GM19035 (cell line): ENCODE measurements at regions not wholly inside any gene's neighbourhood (a gene's known extent, or its start where the extent isn't known, plus 50 kb on each side); places are given as distances from the start of the nearest gene placed in this dataset.

ENCODE experiments used
- ATAC-seq: cut with Tn5 transposase; IDR thresholded peaks from one replicate; pipeline ENCODE4 v1.9.1; 2021; ENCODE audit not compliant: unreplicated experiment

DNA sequence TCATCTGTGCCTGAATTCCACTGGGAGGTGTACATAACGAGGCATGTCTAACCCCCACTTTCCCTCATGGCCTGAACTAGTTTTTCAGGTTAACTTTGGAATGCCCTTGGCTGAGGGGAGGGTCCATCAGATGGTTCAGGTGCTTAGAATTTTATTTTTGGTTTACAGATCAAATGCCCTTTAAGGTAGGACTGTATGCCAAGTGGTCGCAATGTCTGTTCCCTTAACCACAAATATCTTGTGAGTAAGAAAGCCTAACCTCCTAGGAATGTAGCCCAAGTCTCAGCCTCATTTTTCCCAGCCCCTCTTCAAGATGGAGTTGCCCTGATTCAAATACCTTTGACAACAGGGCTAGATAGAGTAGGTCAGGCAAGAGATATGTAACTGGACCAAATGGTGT lies 78.4 kb downstream of the RNASET2 start:
- no peak for ATAC-seq

DNA sequence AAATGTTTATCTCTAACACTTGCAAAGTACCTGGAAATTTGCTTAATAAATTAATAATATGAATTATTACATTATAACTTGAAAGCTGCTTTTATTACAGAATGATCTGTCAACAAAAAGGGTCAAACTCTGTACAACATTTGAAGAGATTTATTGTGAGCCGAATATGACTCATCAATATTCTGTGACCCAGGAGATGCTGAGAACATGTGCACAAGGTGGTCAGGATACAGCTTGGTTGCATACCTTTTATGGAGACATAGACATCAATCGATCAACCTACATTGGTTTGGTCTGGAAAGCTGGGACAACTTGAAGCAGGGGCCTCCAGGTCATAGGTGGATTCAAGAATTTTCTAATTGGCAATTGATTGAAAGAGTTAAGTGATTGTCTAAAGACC lies 79.0 kb downstream of the RNASET2 start:
- ATAC-seq: no peak

DNA sequence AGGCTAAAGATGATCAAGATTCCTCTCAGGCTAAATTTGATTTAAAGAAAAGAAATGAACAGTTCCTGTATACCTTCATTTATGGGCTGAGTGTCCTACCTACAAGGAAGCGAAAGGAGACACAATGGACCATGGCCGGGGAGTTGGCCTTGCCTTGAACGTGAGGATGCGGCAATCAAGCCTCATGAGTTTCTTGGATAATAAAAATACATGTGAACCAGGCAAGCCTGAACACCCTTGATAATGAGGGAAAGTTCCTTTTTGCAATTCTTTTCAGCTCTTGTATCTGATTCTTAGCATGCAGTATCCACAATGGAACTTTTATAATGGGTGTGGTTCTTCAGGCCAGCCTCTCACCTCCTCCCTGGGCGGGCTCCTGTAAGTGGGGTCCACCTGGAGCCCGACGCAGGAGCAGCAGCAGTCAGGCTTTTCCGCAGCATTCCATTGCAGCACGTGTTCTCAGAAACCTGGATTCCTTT lies 83.8 kb downstream of the RNASET2 start:
- ATAC-seq: no peak

DNA sequence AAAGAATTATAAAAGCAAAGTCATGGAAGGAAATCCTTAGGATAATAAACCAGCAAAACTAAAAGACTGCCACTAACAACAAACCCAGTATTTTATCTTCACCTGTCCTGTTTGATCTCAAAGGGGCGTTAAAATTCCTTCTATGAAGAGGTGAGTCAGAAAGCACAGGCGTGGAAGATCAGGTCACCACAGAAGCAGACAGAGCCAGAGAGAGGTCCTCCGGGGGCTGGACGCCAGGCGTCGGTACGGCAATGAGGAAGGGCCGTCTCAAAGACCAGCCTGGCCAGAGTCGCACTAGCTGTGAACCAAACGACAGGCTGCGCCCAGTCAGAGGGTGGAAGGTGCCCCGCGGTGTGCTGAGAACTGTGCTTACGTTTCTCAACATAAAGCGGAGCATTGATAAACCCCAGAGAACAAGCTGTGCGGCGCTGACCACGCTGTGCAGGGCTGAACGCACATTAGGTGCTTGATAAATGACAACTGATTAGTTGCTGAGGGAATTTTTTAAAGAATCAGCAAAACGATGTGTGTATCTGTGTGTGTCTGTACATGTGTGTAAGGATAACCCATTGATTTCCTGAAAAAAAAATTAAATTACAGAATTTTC lies 85.6 kb downstream of the RNASET2 start:
- ATAC-seq: no peak

DNA sequence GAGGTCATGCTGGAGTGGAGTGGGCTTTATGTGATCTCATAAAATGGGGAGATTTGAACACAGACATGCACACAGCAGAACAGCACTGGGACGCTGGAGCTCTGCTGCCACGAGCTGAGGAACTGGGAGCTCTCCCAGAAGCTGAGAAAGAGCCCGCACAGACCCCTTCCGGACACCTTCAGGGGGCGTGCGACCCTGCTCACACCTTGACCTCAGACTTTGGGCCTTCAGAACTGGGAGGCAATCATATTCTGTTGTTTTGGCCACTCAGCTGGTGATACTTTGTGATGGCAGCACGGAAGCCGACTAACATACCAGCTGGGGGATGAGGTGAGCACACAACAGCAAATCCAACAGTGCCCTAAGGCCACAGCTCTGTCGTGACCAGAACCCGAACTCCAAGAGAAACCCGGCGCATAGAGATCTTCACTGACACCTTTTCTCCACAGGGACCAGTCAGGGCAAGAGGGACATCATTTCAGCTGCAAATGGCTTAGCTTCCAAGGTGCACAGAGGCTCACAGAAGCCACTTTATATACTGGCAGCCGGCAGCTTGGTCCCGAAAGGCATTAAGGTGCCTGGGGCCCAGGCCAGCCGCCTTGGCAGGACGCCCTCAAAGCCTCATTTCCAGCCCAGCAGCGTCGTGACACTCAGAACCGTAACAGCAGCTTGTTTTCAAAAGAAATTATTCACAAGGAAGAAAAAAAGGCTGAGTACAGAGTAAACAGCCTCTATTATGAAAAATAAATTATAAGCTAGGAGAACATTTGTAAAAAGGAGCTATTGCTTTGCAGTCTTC lies 89.3 kb downstream of the RNASET2 start:
- no peak for ATAC-seq

DNA sequence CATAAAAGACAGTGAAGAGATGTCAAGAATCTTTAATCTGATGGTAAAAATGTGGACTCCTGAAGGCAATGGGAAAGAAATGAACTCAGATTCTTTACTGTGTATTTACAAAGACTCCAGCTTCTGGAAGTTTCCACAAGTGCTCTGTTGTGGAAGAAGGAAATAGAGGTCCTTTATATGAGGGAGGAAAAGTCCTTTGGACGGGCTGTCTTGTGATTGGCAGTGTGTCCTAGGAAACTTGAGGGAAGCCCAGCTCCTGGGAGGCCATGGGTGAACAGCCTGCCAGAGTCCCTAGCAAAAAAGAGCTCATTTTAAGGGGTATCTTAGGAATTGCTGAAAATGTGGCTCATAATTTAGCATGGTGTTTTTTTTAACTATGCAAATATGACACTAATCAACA lies 92.0 kb downstream of the RNASET2 start:
- no peak for ATAC-seq

DNA sequence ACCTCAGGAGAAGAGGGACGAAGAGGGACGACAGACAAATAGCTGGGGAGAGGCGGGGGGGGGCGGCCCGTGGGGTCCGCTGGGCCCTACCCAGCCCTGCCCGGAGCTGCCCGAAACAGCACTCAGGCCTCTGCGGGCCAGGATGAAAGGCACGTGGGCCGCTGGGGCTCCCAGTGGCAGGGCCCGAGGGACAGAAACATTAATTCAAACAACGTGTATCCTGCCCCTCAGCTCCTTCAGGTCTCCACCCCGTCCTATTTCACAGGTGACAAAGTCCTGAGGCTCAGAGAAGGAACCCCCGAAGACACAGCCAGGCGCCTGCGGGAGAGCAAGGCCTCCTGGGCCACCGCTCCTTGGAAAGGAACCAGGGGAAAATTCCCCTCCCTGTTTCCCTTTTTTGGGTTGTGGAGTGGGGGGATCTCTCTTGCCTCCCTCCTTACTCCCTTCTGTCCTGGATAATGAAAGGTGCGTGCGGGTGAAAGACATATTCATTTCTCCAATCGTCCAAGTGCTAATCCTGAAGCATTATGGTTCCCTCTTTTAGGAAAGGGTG lies 93.3 kb downstream of the RNASET2 start:
- ATAC-seq: no peak

DNA sequence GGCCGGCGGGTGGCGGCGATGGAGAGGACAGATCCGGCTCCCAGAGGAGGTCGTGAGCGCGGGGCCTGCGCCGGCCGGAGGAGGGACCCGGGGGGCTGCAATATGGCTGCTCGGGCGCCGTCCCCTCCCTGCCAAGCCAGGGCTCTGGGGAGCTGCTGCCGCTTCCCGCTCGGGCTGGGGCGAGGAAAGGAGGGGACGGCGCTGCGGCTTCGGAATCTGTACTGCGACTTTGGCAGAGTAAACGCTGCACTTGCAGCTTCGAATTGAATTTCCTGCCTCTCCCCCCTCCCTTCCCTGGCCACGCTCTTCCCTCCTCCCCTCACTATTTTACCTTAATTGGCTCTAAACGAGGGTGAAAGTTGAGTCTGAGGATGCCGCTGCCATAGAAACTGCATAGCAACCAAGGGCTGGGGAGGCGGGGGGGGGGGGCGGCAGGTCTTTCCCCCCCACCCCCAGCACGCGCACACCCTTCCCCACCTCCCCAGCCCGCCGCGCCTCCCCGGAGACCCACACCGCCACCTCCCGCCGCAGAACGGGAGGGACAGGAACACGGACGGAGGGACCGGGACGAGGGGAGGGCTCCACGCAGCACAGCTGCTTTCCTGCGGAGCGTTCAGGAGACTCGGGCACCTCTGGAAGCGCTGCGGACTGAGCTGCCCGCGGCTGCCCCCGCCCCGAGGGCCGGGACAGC lies 93.9 kb downstream of the RNASET2 start:
- ATAC-seq: no peak

DNA sequence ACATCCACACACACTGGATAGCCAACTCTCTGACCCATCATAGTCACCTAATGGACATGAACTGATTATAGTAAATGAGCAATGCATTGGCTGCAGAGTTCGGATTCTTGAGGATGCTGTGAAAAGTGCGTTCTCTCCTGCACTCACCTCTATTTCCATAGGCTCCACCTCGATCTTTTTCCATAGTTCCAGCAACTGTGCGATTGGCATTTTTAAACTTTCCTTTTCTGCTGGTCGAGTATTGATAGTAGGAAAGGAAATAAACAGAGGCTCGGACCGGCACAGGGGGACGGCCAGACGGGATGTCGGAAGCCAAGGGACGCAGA lies 94.4 kb downstream of the RNASET2 start:
- no peak for ATAC-seq

DNA sequence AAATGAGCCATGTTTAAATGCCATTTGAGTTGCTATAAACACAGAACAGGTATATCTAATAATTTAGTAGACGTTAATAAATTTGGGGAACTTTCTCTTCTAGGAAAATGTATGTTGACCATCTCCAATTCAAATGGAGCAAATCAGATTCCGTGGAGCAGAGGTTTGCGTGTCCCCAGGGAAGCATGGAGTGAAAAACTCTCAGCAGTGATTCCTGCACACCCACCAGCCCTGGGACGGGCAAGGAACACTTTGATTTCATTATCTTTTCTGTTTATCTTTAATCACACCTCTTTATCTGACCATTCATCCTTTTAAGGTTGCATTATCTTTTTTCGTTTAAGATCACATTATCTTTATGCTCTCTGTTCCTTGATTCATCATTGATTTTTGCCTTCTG lies 95.0 kb downstream of the RNASET2 start:
- no peak for ATAC-seq

DNA sequence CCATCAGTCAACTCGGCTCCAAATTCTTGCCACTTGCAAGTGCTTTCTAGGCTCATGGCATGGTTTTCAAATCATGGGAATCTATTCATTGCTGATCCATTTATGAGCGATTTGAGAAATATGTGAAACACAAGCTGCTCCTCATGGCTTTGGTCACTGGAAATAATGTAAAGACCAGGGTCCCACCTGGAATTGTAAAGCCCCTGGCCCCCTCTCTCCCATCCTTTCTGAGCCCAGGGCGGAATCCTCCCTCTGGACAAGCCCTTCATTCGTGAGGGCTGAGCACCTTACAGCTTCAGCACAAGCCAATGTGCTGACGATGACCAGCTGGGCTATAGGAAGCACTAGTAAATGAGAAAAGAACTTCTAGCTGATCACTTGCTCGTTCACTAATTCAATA lies 96.0 kb downstream of the RNASET2 start:
- no peak for ATAC-seq

DNA sequence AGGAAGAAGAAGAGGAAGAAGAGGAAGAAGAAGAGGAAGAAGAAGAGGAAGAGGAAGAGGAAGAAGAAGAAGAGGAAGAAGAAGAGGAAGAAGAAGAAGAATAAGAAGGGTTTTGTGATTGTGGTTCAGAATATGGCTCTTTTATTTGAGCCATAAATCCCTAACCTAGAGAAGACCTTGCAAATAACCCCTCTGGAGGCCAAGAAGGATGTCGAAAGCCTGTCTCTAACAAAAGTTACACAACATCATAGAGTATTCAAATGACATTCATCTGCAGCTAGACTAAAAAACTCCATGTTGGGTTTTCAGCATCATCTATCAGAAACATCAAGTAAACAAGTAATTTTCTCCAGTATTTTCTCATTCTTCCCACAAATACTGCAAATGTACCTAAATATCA lies 100.9 kb downstream of the RNASET2 start:
- no peak for ATAC-seq

DNA sequence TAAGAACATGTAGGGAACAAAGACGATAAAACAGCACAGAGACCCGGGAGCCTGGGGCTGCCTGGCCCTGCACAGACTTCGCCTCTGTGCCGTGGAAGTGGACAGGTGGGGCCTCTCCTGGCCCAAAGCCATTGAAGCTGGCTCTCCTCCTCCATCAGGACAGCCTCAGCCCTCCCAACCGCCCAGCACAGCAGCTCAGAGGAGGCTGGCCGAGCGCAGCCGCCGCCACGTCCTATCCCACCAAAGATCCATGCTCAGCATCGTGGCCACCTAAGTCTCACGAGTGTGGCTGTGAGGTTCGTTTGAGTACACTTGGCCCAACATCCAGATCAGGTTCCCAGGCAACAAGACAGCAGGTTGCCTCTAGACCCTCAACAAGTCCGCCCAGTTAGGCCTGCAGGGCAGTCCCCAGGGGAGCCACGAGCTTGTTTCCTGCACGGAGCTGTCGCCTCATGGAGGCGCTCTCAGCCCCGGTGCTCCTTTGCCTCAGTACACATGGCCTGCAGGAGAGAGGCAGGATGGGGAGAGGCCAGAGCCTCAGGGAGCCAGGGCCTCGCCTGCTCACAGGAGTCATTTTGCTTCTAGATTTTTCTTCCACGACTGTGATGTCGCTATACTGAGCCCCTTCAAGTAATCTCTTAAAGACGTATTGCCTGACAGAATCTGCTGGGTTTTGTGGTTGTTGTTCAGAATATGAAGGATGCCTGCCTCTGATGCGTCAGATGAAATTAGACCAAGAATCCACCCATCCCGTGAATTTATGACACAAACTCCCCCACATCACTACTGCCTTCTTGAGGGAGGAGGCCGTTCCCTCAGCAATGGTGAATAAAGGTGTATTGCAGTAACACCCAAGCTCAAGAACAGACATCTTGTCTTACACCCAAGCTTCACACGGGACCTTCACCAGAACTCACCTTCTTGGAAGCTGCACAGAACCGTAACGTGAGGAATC lies 102.7 kb downstream of the RNASET2 start:
- ATAC-seq: no peak

DNA sequence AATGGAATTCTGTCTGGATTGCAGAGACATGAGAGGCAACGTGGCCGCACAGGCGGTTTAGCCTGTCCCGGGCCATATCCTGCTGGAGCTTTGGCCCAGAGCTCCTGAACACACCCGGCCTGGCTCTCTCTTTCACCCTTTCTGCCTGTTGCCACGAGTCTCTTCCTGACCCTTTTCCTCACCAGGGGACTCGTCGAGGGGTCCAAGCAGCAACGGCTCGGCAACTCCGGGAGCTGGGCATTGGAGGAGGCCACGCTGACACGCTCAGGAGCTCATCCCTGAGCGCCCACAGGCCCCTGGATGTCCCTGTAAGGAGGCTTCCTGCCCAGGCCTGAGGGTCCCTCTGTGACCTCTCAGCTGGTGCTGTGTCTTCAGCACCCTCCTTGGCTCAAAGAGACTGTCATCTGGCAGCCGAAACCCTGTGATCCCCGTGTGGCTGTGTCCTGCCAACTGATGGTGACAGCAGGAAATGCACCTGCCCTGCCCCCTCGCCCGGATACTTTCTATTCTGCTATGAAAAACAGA lies 103.8 kb downstream of the RNASET2 start:
- ATAC-seq: no peak

DNA sequence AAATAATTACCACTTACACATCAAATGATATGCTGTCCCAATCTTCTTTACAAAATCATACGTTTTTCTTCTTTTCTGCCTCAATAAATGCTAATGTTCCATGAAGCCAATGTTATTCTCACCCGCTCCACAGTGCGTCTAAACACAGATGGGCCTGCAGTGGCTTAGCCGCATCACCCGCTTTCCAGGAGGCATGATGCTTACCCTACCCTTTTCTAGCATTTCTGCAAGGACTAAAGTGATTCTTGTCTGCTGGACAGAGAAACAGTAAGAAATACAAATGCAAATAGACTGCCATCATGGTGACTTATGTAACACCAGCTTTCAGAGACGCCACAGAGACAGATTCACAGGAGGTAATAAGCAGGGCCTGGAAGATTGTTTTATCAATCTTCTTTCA lies 104.4 kb downstream of the RNASET2 start:
- no peak for ATAC-seq

DNA sequence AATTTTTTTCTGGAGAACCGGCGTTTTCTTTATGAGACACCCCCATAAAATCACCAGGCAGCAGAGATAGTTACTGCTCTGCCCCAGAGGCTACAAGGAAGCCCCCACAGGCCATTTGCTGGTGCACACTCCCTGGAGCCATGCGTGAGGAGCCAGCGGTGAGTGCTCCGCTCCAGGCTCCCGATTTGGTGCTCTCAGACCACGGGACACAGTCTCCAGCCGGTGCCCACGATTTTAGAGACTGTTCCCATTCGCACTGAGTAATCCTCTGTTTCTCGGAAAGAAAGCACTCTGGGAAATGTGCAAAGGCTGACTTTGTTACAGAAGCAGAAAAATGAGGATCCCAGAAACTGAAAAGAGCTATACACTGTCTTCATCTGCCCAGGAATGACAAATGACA lies 104.9 kb downstream of the RNASET2 start:
- no peak for ATAC-seq

DNA sequence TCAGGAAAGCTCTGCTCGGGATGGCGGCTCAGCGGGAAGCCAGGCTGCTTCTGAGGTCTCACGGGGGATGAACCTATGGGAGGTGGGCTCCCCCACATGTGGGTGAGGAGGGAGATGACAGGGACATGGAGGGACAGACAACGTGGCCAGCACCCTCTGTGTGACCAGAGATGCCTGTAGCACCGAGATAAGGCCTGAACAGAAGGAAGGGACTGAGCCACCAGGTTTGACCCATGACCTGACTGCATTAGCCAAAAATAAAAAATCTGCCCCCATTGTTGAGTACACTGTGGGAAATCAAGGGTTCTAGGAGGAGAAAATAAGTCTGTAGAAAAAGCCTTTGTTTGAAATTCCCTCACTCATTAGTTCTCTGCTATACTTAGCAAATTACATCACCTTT lies 105.7 kb downstream of the RNASET2 start:
- no peak for ATAC-seq

DNA sequence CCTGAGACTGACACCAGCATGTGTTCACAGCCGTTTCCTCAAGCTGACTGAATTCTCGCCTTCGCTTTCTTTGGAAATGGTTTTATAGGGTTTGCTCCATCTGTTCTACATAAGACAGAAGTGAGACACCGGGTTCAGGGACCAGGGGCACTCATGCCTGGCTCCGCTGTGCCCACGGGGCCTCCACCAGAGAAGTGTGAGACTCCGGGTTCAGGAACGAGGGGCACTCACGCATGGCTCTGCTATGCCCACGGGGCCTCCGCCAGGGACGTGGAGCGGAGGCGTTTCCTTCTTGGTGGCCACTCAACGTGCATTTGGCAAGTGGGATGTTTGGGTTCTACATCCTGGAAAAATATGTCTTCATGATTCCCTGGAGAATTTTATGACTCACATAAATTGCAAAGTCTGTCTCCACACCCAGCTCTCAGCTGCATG lies 106.6 kb downstream of the RNASET2 start:
- no peak for ATAC-seq

DNA sequence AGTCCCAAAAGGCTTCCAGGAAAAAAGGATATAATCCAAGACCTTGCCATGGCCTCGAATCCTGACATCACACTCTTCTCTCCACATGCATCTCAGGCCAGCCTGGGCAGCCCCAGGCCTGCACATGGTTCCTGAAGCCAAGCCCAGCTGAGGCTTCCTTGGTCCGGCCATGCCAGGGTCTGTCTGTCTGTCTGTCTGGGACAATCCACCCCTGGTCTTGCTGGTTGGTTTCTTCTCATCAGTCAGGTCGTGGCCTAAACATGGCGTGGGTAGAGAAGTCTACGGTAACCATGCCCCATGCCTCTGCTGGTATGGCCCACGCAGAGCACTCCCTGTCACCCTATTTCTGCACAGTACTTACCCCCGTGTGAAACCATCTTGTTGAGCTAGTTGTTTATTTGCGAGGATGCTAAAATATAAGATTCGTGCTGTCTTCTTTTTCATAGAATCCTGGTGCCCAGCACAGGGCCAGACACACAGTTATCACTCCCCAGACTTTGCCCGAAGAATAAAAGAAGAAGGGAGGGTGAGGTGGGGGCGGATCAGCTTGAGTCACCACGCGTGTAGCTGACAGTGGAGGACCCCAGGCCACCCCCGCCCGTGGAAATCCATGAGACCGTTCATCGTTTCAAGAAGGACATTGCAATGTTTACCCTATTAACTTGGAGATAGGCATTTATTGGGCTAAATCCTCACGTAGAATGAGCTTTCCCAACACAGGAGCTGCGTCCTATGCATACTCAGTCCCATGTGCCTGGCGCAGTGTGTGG lies 107.2 kb downstream of the RNASET2 start:
- ATAC-seq: no peak
